OCI-LY7 (cell line): ENCODE measurements at regions not wholly inside any gene's neighbourhood (a gene's known extent, or its start where the extent isn't known, plus 50 kb on each side); places are given as distances from the start of the nearest gene placed in this dataset.

Source experiments
- BruUV-seq: library from RNA; stranded (reverse); fragments of 400-500 nt; replicated peaks from 2 replicates; lab custom pipeline; 2021; lab: Mats Ljungman, UMichigan
- CTCF ChIA-PET: fragments of 300-600 bp; sonication (Branson Sonifier 250); formaldehyde crosslinking; loops from one replicate; lab custom pipeline; 2022; ENCODE audit warnings: antibody characterized with exemption; ENCODE audit not compliant: unreplicated experiment; lab: Charles Lee
- POLR2A ChIA-PET: fragments of 300-600 bp; sonication (Branson Sonifier 250); formaldehyde crosslinking; loops from one replicate; lab custom pipeline; 2022; ENCODE audit warnings: antibody characterized with exemption; lab: Charles Lee
- DNase-seq: peaks from one replicate; pipeline ENCODE4 v3.0.0-alpha.2; 2015; ENCODE audit warnings: low spot score
- H2AFZ ChIP-seq: fragments of 200-600 bp; sonication (generic), shearing (Covaris generic); 2 replicates; pipeline ENCODE4 v1.6.1; 2014; ENCODE audit warnings: mild to moderate bottlenecking, antibody characterized with exemption, low read length, moderate library complexity
- H3K27ac ChIP-seq: fragments of 200-600 bp; sonication (generic); 2 replicates; pipeline ENCODE4 v1.5.1; 2014; ENCODE audit warnings: mixed run types, low read depth, mild to moderate bottlenecking, moderate library complexity, low read length, inconsistent platforms; ENCODE audit not compliant: poor library complexity, severe bottlenecking
- H3K36me3 ChIP-seq: fragments of 200-600 bp; sonication (generic); 2 replicates; pipeline ENCODE4 v1.6.1; 2014; ENCODE audit warnings: mild to moderate bottlenecking, antibody characterized with exemption, low read length, moderate library complexity, mixed read lengths; ENCODE audit not compliant: insufficient read depth
- H3K4me1 ChIP-seq: fragments of 200-600 bp; sonication (generic); 2 replicates; pipeline ENCODE4 v1.5.1; 2014; ENCODE audit warnings: mild to moderate bottlenecking, low read length; ENCODE audit not compliant: insufficient read depth, poor library complexity, severe bottlenecking
- H3K4me2 ChIP-seq: fragments of 200-600 bp; sonication (generic); 2 replicates; pipeline ENCODE4 v1.6.1; 2014; ENCODE audit warnings: mild to moderate bottlenecking, low read length
- H3K4me3 ChIP-seq: fragments of 200-600 bp; sonication (generic); 2 replicates; pipeline ENCODE4 v1.5.1; 2014; ENCODE audit warnings: mild to moderate bottlenecking, low read depth, low read length; ENCODE audit not compliant: poor library complexity, severe bottlenecking
- H3K79me2 ChIP-seq: fragments of 200-600 bp; sonication (generic); 2 replicates; pipeline ENCODE4 v1.6.1; 2016; ENCODE audit warnings: low read depth, mild to moderate bottlenecking, low read length, moderate library complexity, mixed read lengths; ENCODE audit not compliant: insufficient read depth
- H3K9me2 ChIP-seq: fragments of 200-600 bp; sonication (generic); 2 replicates; pipeline ENCODE4 v1.6.1; 2016; ENCODE audit warnings: mild to moderate bottlenecking, low read length, mixed read lengths; ENCODE audit not compliant: insufficient read depth
- H3K9me3 ChIP-seq: fragments of 200-600 bp; sonication (generic); 2 replicates; pipeline ENCODE4 v1.6.1; 2014; ENCODE audit warnings: mild to moderate bottlenecking, mixed run types, low read length, mixed read lengths
- H4K20me1 ChIP-seq: fragments of 200-600 bp; sonication (generic); 2 replicates; pipeline ENCODE4 v1.6.1; 2014; ENCODE audit warnings: mild to moderate bottlenecking, antibody characterized with exemption, low read length, moderate library complexity, mixed read lengths; ENCODE audit not compliant: insufficient read depth
- CTCF ChIP-seq: fragments of 200-600 bp; sonication (generic); conservative IDR thresholded peaks from 2 replicates; pipeline ENCODE4 v1.5.1; 2014; ENCODE audit warnings: mild to moderate bottlenecking, antibody characterized with exemption, low read length, moderate library complexity, mixed read lengths
- EZH2phosphoT487 ChIP-seq: fragments of 200-600 bp; sonication (generic); IDR thresholded peaks from 2 replicates; pipeline ENCODE4 v1.6.1; 2018; ENCODE audit warnings: low read depth, borderline replicate concordance, mild to moderate bottlenecking, mixed run types, antibody characterized with exemption, low read length, moderate library complexity, mixed read lengths
- intact Hi-C: fragments of 100-400 bp; cut with micrococcal nuclease; formaldehyde crosslinking; loops from one replicate; pipeline ENCODE4 v1.10.0; 2022; ENCODE audit not compliant: unreplicated experiment

GRCh38 chr10:20999699-21000098 is 102.6 kb upstream of the NEBL start:
- H3K36me3 ChIP-seq: no peaks in the 10 kb centered on the region
- DNase-seq: no peak
- no peaks in the 10 kb centered on the region for H3K79me2 ChIP-seq
- H2AFZ ChIP-seq: no peak overlapping the region
- H3K9me2 ChIP-seq: no peaks in the 10 kb centered on the region
- TF ChIP-seq CTCF: no peak
- TF ChIP-seq EZH2phosphoT487: no peak
- no peak overlapping the region for H3K4me3 ChIP-seq
- H3K27ac ChIP-seq: no peak overlapping the region
- no peaks in the 10 kb centered on the region for H3K9me3 ChIP-seq
- ChIA-PET CTCF (no interaction called here), POLR2A (interaction anchor here (0.5 to 1.3 kb wide), 2 partner anchors 22 to 1986 kb away, joined by 3 to 5 read pairs; no protein-coding TSS in a partner anchor)
- H4K20me1 ChIP-seq: no peaks in the 10 kb centered on the region
- H3K4me2 ChIP-seq: no peak overlapping the region
- H3K4me1 ChIP-seq: no peaks in the 10 kb centered on the region
- intact Hi-C loops: no loop called here
- BruUV-seq: no TSS peak

GRCh38 chr10:20998036-20998435 is 100.9 kb upstream of the NEBL start:
- H3K9me2 ChIP-seq: no peaks in the 10 kb centered on the region
- no peaks in the 10 kb centered on the region for H3K36me3 ChIP-seq
- no peak for DNase-seq
- no peaks in the 10 kb centered on the region for H3K4me1 ChIP-seq
- no peak overlapping the region for H3K4me2 ChIP-seq
- ChIA-PET CTCF (no interaction called here), POLR2A (interaction anchor here (0.6 to 1.4 kb wide), 3 partner anchors 12 to 31 kb away, joined by 3 to 4 read pairs (median 3); no protein-coding TSS in a partner anchor)
- no peaks in the 10 kb centered on the region for H3K79me2 ChIP-seq
- no peak overlapping the region for H3K27ac ChIP-seq
- H3K4me3 ChIP-seq: no peak overlapping the region
- BruUV-seq: no TSS peak
- intact Hi-C loops: no loop called here
- no peaks in the 10 kb centered on the region for H4K20me1 ChIP-seq
- H3K9me3 ChIP-seq: no peaks in the 10 kb centered on the region
- no peak for TF ChIP-seq CTCF
- TF ChIP-seq EZH2phosphoT487: no peak
- H2AFZ ChIP-seq: no peak overlapping the region

- TF ChIP-seq CTCF (no peak), EZH2phosphoT487 (no peak)
- intact Hi-C loops: no loop called here
- CTCF ChIA-PET: no interaction called here
- POLR2A ChIA-PET: interaction anchor here (1.4 kb wide), 1 partner anchor 10 kb away, joined by 4 read pairs; no protein-coding TSS in a partner anchor
- H3K79me2 ChIP-seq: no peaks in the 10 kb centered on the region
- H3K9me2 ChIP-seq: no peaks in the 10 kb centered on the region
- no peak overlapping the region for H3K27ac ChIP-seq
- no peaks in the 10 kb centered on the region for H3K4me1 ChIP-seq
- no peaks in the 10 kb centered on the region for H4K20me1 ChIP-seq
- no peaks in the 10 kb centered on the region for H3K36me3 ChIP-seq
- H3K4me2 ChIP-seq: no peak overlapping the region
- H3K9me3 ChIP-seq: no peaks in the 10 kb centered on the region
- no peak for DNase-seq
- no peak overlapping the region for H3K4me3 ChIP-seq
- BruUV-seq: no TSS peak
- no peak overlapping the region for H2AFZ ChIP-seq
These were observed 98.2 kb upstream of the NEBL start for GRCh38 chr10:20995123-20995987.
